ENCODE measurements at regions not wholly inside any gene's neighbourhood (a gene's known extent, or its start where the extent isn't known, plus 50 kb on each side); places are given as distances from the start of the nearest gene placed in this dataset.

- DNase-seq: no peak
- Histone ChIP-seq H3K4me3 (ENCODE audit: low read depth in 2 of 2, low read length in 1 of 2) (no peak overlapping the region), H3K4me1 (ENCODE audit: control insufficient read depth in 1 of 2, insufficient read depth in 2 of 2, low read depth in 1 of 2, low read length in 1 of 2) (no peaks in the 10 kb centered on the region; a peak in 1 of 4 replicates), H3K79me2 (ENCODE audit: insufficient read depth) (no peaks in the 10 kb centered on the region), H3K4me2 (no peak overlapping the region), H2AFZ (ENCODE audit: low read depth) (no peak overlapping the region), H3K27ac (ENCODE audit: low read depth in 2 of 2, low read length in 1 of 2) (no peak overlapping the region), H3K9me2 (no peaks in the 10 kb centered on the region), H3K9me3 (no peaks in the 10 kb centered on the region), H4K20me1 (ENCODE audit: insufficient read depth) (no peaks in the 10 kb centered on the region), H3K27me3 (ENCODE audit: insufficient read depth) (peaks cover 21% of the 10 kb centered on the region), H3K9ac (no peak overlapping the region), H3F3A (replicated peaks; ENCODE audit: insufficient read depth) (no peaks in the 10 kb centered on the region), H3K36me3 (replicated peaks in 1 of 2; ENCODE audit: control insufficient read depth in 1 of 2, insufficient read depth in 2 of 2, low read length in 1 of 2) (no peaks in the 10 kb centered on the region)
- CTCF ChIA-PET: interaction anchor here (1.8 to 2.2 kb wide), 3 partner anchors 10 to 1431 kb away, joined by 11 to 53 read pairs (median 19); no protein-coding TSS in a partner anchor
- POLR2A ChIA-PET: no interaction called here
- WGBS (ENCODE audit: low lambda C conversion rate): 53% methylated on average over 3 of the region's 3 CpGs
- no peak for TF ChIP-seq MXI1 (IDR thresholded peaks at IDR 0.05; ENCODE audit: low read depth, low read length)
- no peak for TF ChIP-seq RFX5 (IDR thresholded peaks at IDR 0.05; ENCODE audit: low read length)
- TF ChIP-seq MAX (IDR thresholded peaks at IDR 0.05; ENCODE audit: low read depth): no peak
- TF ChIP-seq JUND (IDR thresholded peaks at IDR 0.05): no peak
- no peak for TF ChIP-seq SMC3 (IDR thresholded peaks at IDR 0.05; ENCODE audit: low read depth, low read length)
- peak; percentile 70; the same call in 1 of the 2 replicates for TF ChIP-seq REST (IDR thresholded peaks at IDR 0.05; ENCODE audit: low read depth, low read length)
Observed at GRCh38 chr2:198308368-198308767, 504.0 kb downstream of the PLCL1 start.

DNA sequence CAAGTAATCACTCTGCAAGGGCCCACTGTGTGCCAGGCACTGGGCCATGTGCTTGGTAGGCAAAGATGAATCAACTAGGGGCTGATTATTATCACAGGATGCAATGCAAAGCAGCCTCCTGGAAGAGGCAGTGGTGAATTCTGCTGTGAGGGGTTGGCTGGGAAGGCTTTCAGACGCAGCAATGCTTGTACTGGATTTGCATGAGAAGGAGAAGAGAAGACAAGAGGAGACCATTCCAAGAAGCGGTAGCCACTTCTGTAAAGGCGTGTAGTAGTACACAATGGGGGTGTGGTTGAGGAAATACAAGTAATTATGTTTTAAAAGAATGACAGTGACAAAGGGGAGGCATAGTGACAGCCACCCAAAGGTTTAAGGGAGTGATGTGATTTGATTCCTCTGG, 502.7 kb downstream of the PLCL1 start:
- Histone ChIP-seq H3K79me2 (ENCODE audit: insufficient read depth) (no peaks in the 10 kb centered on the region), H4K20me1 (ENCODE audit: insufficient read depth) (no peaks in the 10 kb centered on the region), H3K4me2 (no peak overlapping the region), H2AFZ (ENCODE audit: low read depth) (no peak overlapping the region), H3F3A (replicated peaks; ENCODE audit: insufficient read depth) (no peaks in the 10 kb centered on the region), H3K27me3 (ENCODE audit: insufficient read depth) (peaks cover 14% of the 10 kb centered on the region), H3K9me2 (no peaks in the 10 kb centered on the region), H3K4me3 (ENCODE audit: low read depth in 2 of 2, low read length in 1 of 2) (no peak overlapping the region), H3K27ac (ENCODE audit: low read depth in 2 of 2, low read length in 1 of 2) (no peak overlapping the region), H3K9ac (no peak overlapping the region), H3K9me3 (no peaks in the 10 kb centered on the region), H3K36me3 (replicated peaks in 1 of 2; ENCODE audit: control insufficient read depth in 1 of 2, insufficient read depth in 2 of 2, low read length in 1 of 2) (no peaks in the 10 kb centered on the region), H3K4me1 (ENCODE audit: control insufficient read depth in 1 of 2, insufficient read depth in 2 of 2, low read depth in 1 of 2, low read length in 1 of 2) (no peaks in the 10 kb centered on the region; a peak in 1 of 4 replicates)
- ChIA-PET CTCF (interaction anchor here (0.6 kb wide), 1 partner anchor 1170 kb away, joined by 3 read pairs; no protein-coding TSS in a partner anchor), POLR2A (no interaction called here)
- no peak for DNase-seq
- TF ChIP-seq REST (IDR thresholded peaks at IDR 0.05; ENCODE audit: low read depth, low read length): no peak
- TF ChIP-seq, protein P1, sequence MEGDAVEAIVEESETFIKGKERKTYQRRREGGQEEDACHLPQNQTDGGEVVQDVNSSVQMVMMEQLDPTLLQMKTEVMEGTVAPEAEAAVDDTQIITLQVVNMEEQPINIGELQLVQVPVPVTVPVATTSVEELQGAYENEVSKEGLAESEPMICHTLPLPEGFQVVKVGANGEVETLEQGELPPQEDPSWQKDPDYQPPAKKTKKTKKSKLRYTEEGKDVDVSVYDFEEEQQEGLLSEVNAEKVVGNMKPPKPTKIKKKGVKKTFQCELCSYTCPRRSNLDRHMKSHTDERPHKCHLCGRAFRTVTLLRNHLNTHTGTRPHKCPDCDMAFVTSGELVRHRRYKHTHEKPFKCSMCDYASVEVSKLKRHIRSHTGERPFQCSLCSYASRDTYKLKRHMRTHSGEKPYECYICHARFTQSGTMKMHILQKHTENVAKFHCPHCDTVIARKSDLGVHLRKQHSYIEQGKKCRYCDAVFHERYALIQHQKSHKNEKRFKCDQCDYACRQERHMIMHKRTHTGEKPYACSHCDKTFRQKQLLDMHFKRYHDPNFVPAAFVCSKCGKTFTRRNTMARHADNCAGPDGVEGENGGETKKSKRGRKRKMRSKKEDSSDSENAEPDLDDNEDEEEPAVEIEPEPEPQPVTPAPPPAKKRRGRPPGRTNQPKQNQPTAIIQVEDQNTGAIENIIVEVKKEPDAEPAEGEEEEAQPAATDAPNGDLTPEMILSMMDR (IDR thresholded peaks at IDR 0.05): no peak
- TF ChIP-seq EP300 (IDR thresholded peaks at IDR 0.05; ENCODE audit: borderline replicate concordance in 1 of 2, low read depth in 1 of 2, low read length in 1 of 2): no peak
- 49% methylated on average over 3 of the region's 3 CpGs for WGBS (ENCODE audit: low lambda C conversion rate)
